ENCODE measurements at regions not wholly inside any gene's neighbourhood (a gene's known extent, or its start where the extent isn't known, plus 50 kb on each side); places are given as distances from the start of the nearest gene placed in this dataset.

GRCh38 chr1:116316373-116316772, 56.7 kb upstream of the ATP1A1 start:
- TF ChIP-seq CTCF (IDR thresholded peaks at IDR 0.05) (no peak), ATOH8 (CRISPR knock-in tag; IDR thresholded peaks at IDR 0.05; ENCODE audit: low read depth) (no peak), JUNB (IDR thresholded peaks at IDR 0.05) (no peak), TP53 (CRISPR knock-in tag; IDR thresholded peaks at IDR 0.05) (no peak), PBX3 (IDR thresholded peaks at IDR 0.05) (no peak), HOXA7 (CRISPR knock-in tag; IDR thresholded peaks at IDR 0.05) (no peak), POLR2A (IDR thresholded peaks at IDR 0.05; ENCODE audit: low read length) (no peak), EP300 (IDR thresholded peaks at IDR 0.05) (no peak), RCOR1 (IDR thresholded peaks at IDR 0.05; ENCODE audit: low read depth, low read length) (no peak), MAX (IDR thresholded peaks at IDR 0.05) (no peak), HOXB13 (CRISPR knock-in tag; IDR thresholded peaks at IDR 0.05; ENCODE audit: low read depth) (no peak), HDAC2 (IDR thresholded peaks at IDR 0.05) (no peak)
